ENCODE measurements at regions not wholly inside any gene's neighbourhood (a gene's known extent, or its start where the extent isn't known, plus 50 kb on each side); places are given as distances from the start of the nearest gene placed in this dataset.

GRCh38 chr3:146680617-146681016 is 75.5 kb upstream of the PLSCR5 start:
- Histone ChIP-seq H3K79me2 (ENCODE audit: insufficient read depth, low read depth, low read length) (no peaks in the 10 kb centered on the region), H3K9me2 (ENCODE audit: insufficient read depth, low read length) (no peaks in the 10 kb centered on the region), H3K36me3 (ENCODE audit: insufficient read depth, low read length) (no peaks in the 10 kb centered on the region), H4K20me1 (ENCODE audit: insufficient read depth, low read length) (no peaks in the 10 kb centered on the region), H3K4me1 (ENCODE audit: insufficient read depth, low read length, poor library complexity, severe bottlenecking) (no peaks in the 10 kb centered on the region), H3K4me2 (ENCODE audit: low read length) (no peak overlapping the region), H3K27ac (ENCODE audit: low read depth, low read length, poor library complexity, severe bottlenecking) (no peak overlapping the region), H3K4me3 (ENCODE audit: low read depth, low read length, poor library complexity, severe bottlenecking) (no peak overlapping the region), H3K9me3 (ENCODE audit: low read length) (no peaks in the 10 kb centered on the region), H2AFZ (ENCODE audit: low read length) (no peak overlapping the region)
- ChIA-PET POLR2A (no interaction called here), CTCF (ENCODE audit: unreplicated experiment) (no interaction called here)
- DNase-seq (ENCODE audit: low spot score) = no peak
- intact Hi-C loops (cut with micrococcal nuclease; ENCODE audit: unreplicated experiment) = no loop called here
- TF ChIP-seq CTCF (conservative IDR thresholded peaks at IDR 0.05; ENCODE audit: low read length) = no peak
- no peak for TF ChIP-seq EZH2phosphoT487 (IDR thresholded peaks at IDR 0.05; ENCODE audit: borderline replicate concordance, low read depth, low read length)
- no TSS peak for BruUV-seq (replicated peaks)

GRCh38 chr3:146679995-146680394 is 74.8 kb upstream of the PLSCR5 start:
- no peak for TF ChIP-seq CTCF (conservative IDR thresholded peaks at IDR 0.05; ENCODE audit: low read length)
- no peak for TF ChIP-seq EZH2phosphoT487 (IDR thresholded peaks at IDR 0.05; ENCODE audit: borderline replicate concordance, low read depth, low read length)
- Histone ChIP-seq H3K4me3 (ENCODE audit: low read depth, low read length, poor library complexity, severe bottlenecking) (no peak overlapping the region), H3K79me2 (ENCODE audit: insufficient read depth, low read depth, low read length) (no peaks in the 10 kb centered on the region), H3K4me2 (ENCODE audit: low read length) (no peak overlapping the region), H3K4me1 (ENCODE audit: insufficient read depth, low read length, poor library complexity, severe bottlenecking) (no peaks in the 10 kb centered on the region), H3K27ac (ENCODE audit: low read depth, low read length, poor library complexity, severe bottlenecking) (no peak overlapping the region), H3K9me3 (ENCODE audit: low read length) (no peaks in the 10 kb centered on the region), H3K36me3 (ENCODE audit: insufficient read depth, low read length) (no peaks in the 10 kb centered on the region), H2AFZ (ENCODE audit: low read length) (no peak overlapping the region), H4K20me1 (ENCODE audit: insufficient read depth, low read length) (no peaks in the 10 kb centered on the region), H3K9me2 (ENCODE audit: insufficient read depth, low read length) (no peaks in the 10 kb centered on the region)
- no peak for DNase-seq (ENCODE audit: low spot score)
- intact Hi-C loops (cut with micrococcal nuclease; ENCODE audit: unreplicated experiment) = no loop called here
- BruUV-seq (replicated peaks) = no TSS peak
- ChIA-PET CTCF (ENCODE audit: unreplicated experiment) (no interaction called here), POLR2A (interaction anchor here (1.0 to 1.2 kb wide), 2 partner anchors 15 to 21 kb away, joined by 3 to 6 read pairs; no protein-coding TSS in a partner anchor)

GRCh38 chr3:146679191-146679590 is 74.0 kb upstream of the PLSCR5 start:
- CTCF ChIA-PET (ENCODE audit: unreplicated experiment) = no interaction called here
- H3K4me2 ChIP-seq (ENCODE audit: low read length) = no peak overlapping the region

More at GRCh38 chr3:146679191-146679590, 74.0 kb upstream of the PLSCR5 start:
- intact Hi-C loops (cut with micrococcal nuclease; ENCODE audit: unreplicated experiment) = no loop called here
- DNase-seq (ENCODE audit: low spot score) = no peak
- BruUV-seq (replicated peaks) = no TSS peak
- Histone ChIP-seq H3K36me3 (ENCODE audit: insufficient read depth, low read length) (no peaks in the 10 kb centered on the region), H2AFZ (ENCODE audit: low read length) (no peak overlapping the region), H3K4me3 (ENCODE audit: low read depth, low read length, poor library complexity, severe bottlenecking) (no peak overlapping the region), H3K9me2 (ENCODE audit: insufficient read depth, low read length) (no peaks in the 10 kb centered on the region), H3K4me1 (ENCODE audit: insufficient read depth, low read length, poor library complexity, severe bottlenecking) (no peaks in the 10 kb centered on the region), H3K79me2 (ENCODE audit: insufficient read depth, low read depth, low read length) (no peaks in the 10 kb centered on the region), H3K9me3 (ENCODE audit: low read length) (no peaks in the 10 kb centered on the region), H4K20me1 (ENCODE audit: insufficient read depth, low read length) (no peaks in the 10 kb centered on the region), H3K27ac (ENCODE audit: low read depth, low read length, poor library complexity, severe bottlenecking) (no peak overlapping the region)
- POLR2A ChIA-PET = interaction anchor here (1.0 to 1.2 kb wide), 2 partner anchors 16 to 20 kb away, joined by 3 to 6 read pairs; no protein-coding TSS in a partner anchor
- TF ChIP-seq CTCF (conservative IDR thresholded peaks at IDR 0.05; ENCODE audit: low read length) (no peak), EZH2phosphoT487 (IDR thresholded peaks at IDR 0.05; ENCODE audit: borderline replicate concordance, low read depth, low read length) (no peak)

Data from OCI-LY7 (cell line).